Kidney epithelial cell (primary cell): ENCODE measurements at regions not wholly inside any gene's neighbourhood (a gene's known extent, or its start where the extent isn't known, plus 50 kb on each side); places are given as distances from the start of the nearest gene placed in this dataset.

Source experiments
- DNase-seq: peaks from one replicate; pipeline ENCODE4 v3.0.0-alpha.2; 2010; ENCODE audit warnings: low read depth
- H3K27me3 ChIP-seq: 2 replicates; pipeline ENCODE4 v1.6.0; 2011; ENCODE audit warnings: low read length; ENCODE audit not compliant: control insufficient read depth, insufficient read depth
- H3K36me3 ChIP-seq: 2 replicates; pipeline ENCODE4 v1.5.1; 2011; ENCODE audit warnings: low read length; ENCODE audit not compliant: control insufficient read depth, insufficient read depth
- H3K4me3 ChIP-seq: 2 replicates; pipeline ENCODE4 v1.5.1; 2011; ENCODE audit warnings: low read depth, mild to moderate bottlenecking, control low read depth, low read length
- CTCF ChIP-seq: IDR thresholded peaks from 2 replicates; pipeline ENCODE4 v1.5.1; 2011; ENCODE audit warnings: mild to moderate bottlenecking, moderate library complexity, low read length, control low read depth, inconsistent platforms; ENCODE audit not compliant: insufficient read depth, poor library complexity, severe bottlenecking

- DNase-seq: no peak
- H3K4me3 ChIP-seq: no peak overlapping the region
- TF ChIP-seq CTCF: no peak
- peaks cover 1% of the 10 kb centered on the region for H3K36me3 ChIP-seq
- no peaks in the 10 kb centered on the region for H3K27me3 ChIP-seq
Measured at GRCh38 chr21:36250423-36251075, 69.4 kb upstream of the MORC3 start.

GRCh38 chr21:36254106-36254941 is 65.7 kb upstream of the MORC3 start:
- no peak overlapping the region for H3K4me3 ChIP-seq
- TF ChIP-seq CTCF: no peak
- no peaks in the 10 kb centered on the region for H3K27me3 ChIP-seq
- H3K36me3 ChIP-seq: peaks cover 1% of the 10 kb centered on the region
- DNase-seq: no peak

GRCh38 chr21:36255663-36256062 is 64.3 kb upstream of the MORC3 start:
- Histone ChIP-seq H3K27me3 (no peaks in the 10 kb centered on the region), H3K4me3 (no peak overlapping the region), H3K36me3 (peaks cover 1% of the 10 kb centered on the region)
- DNase-seq: no peak
- no peak for TF ChIP-seq CTCF

- no peak overlapping the region for H3K4me3 ChIP-seq
- no peak for DNase-seq
- H3K27me3 ChIP-seq: no peaks in the 10 kb centered on the region
- no peak for TF ChIP-seq CTCF
- peaks cover under 1% of the 10 kb centered on the region for H3K36me3 ChIP-seq
Measured at GRCh38 chr21:36257657-36258056, 62.3 kb upstream of the MORC3 start.

GRCh38 chr21:36260030-36260787 is 59.8 kb upstream of the MORC3 start:
- DNase-seq: no peak
- Histone ChIP-seq H3K4me3 (peak overlapping the region; percentile 27), H3K36me3 (no peaks in the 10 kb centered on the region), H3K27me3 (no peaks in the 10 kb centered on the region)
- TF ChIP-seq CTCF: peak; percentile 76
